DND-41 (cell line): ENCODE measurements at regions not wholly inside any gene's neighbourhood (a gene's known extent, or its start where the extent isn't known, plus 50 kb on each side); places are given as distances from the start of the nearest gene placed in this dataset.

Source experiments
- ATAC-seq: fragments of 200-7000 bp; cut with Tn5 transposase; 3 replicates; pipeline ENCODE4 v1.9.1; 2021; ENCODE audit warnings: low read depth; ENCODE audit not compliant: insufficient read depth
- DNase-seq: peaks from one replicate; pipeline ENCODE4 v3.0.0-alpha.2; 2020
- H2AFZ ChIP-seq: 2 replicates; pipeline ENCODE4 v1.6.0; 2012; ENCODE audit warnings: low read depth, low read length
- H3K27ac ChIP-seq: 2 replicates; pipeline ENCODE4 v1.5.1; 2012; ENCODE audit warnings: low read length, inconsistent platforms
- H3K27me3 ChIP-seq: fragments of 200-600 bp; sonication (generic); 2 replicates; pipeline ENCODE4 v1.6.0; 2012; ENCODE audit warnings: low read length, mild to moderate bottlenecking, inconsistent platforms; ENCODE audit not compliant: insufficient read depth, poor library complexity
- H3K36me3 ChIP-seq: 2 replicates; pipeline ENCODE4 v1.5.1; 2012; ENCODE audit warnings: low read length, inconsistent platforms; ENCODE audit not compliant: insufficient read depth
- H3K4me1 ChIP-seq: 2 replicates; pipeline ENCODE4 v1.5.1; 2012; ENCODE audit warnings: mild to moderate bottlenecking, low read length; ENCODE audit not compliant: insufficient read depth
- H3K4me2 ChIP-seq: 2 replicates; pipeline ENCODE4 v1.6.0; 2012; ENCODE audit warnings: mild to moderate bottlenecking, moderate library complexity, low read length, inconsistent platforms; ENCODE audit not compliant: insufficient read depth
- H3K4me3 ChIP-seq, 2 experiments: fragments of 200-600 bp in 1 of 2; shearing (Covaris generic) in 1 of 2; 2 replicates each; pipeline ENCODE4 v1.5.1; 2012 to 2016; ENCODE audit warnings: inconsistent platforms in 2 of 2, low read length in 2 of 2, mild to moderate bottlenecking in 2 of 2, low read depth in 1 of 2, moderate library complexity in 1 of 2
- H3K79me2 ChIP-seq: 2 replicates; pipeline ENCODE4 v1.6.0; 2012; ENCODE audit warnings: low read length, inconsistent platforms; ENCODE audit not compliant: insufficient read depth
- H3K9ac ChIP-seq: 2 replicates; pipeline ENCODE4 v1.6.0; 2012; ENCODE audit warnings: low read depth, mild to moderate bottlenecking, inconsistent platforms, low read length, moderate library complexity
- H3K9me3 ChIP-seq: 2 replicates; pipeline ENCODE4 v1.5.1; 2012; ENCODE audit warnings: low read length, moderate library complexity, mild to moderate bottlenecking, inconsistent platforms; ENCODE audit not compliant: insufficient read depth, severe bottlenecking
- H4K20me1 ChIP-seq: 2 replicates; pipeline ENCODE4 v1.6.0; 2012; ENCODE audit warnings: low read length; ENCODE audit not compliant: insufficient read depth
- CTCF ChIP-seq: IDR thresholded peaks from 2 replicates; pipeline ENCODE4 v1.5.1; 2012; ENCODE audit warnings: borderline replicate concordance, low read length, moderate library complexity, mild to moderate bottlenecking; ENCODE audit not compliant: poor library complexity, severe bottlenecking; ENCODE audit errors: extremely low read depth
- EZH2 ChIP-seq: IDR thresholded peaks from 3 replicates; pipeline ENCODE4 v1.6.1; 2012; ENCODE audit warnings: borderline replicate concordance, low read depth, mild to moderate bottlenecking, moderate library complexity, low read length, inconsistent platforms; ENCODE audit not compliant: severe bottlenecking

- no peak for DNase-seq
- H3K27ac ChIP-seq: no peak overlapping the region
Observed at GRCh38 chr13:64528838-64529237, 2701.3 kb downstream of the PCDH9 start.

GRCh38 chr13:64527561-64527960 lies 2702.6 kb downstream of the PCDH9 start:
- Histone ChIP-seq H3K9ac (no peak overlapping the region), H2AFZ (no peak overlapping the region), H3K4me2 (no peak overlapping the region), H3K79me2 (no peaks in the 10 kb centered on the region), H3K27ac (no peak overlapping the region), H4K20me1 (no peaks in the 10 kb centered on the region), H3K9me3 (peaks cover 1% of the 10 kb centered on the region), H3K36me3 (no peaks in the 10 kb centered on the region), H3K4me1 (no peaks in the 10 kb centered on the region), H3K4me3 (no peak overlapping the region), H3K27me3 (no peaks in the 10 kb centered on the region)
- ATAC-seq (no peak), DNase-seq (no peak)
- TF ChIP-seq EZH2 (no peak), CTCF (no peak)

More at GRCh38 chr13:64528838-64529237, 2701.3 kb downstream of the PCDH9 start:
- no peak for ATAC-seq
- Histone ChIP-seq H3K4me2 (no peak overlapping the region), H3K9me3 (no peaks in the 10 kb centered on the region), H3K4me3 (no peak overlapping the region), H2AFZ (no peak overlapping the region), H4K20me1 (no peaks in the 10 kb centered on the region), H3K79me2 (no peaks in the 10 kb centered on the region), H3K27me3 (no peaks in the 10 kb centered on the region), H3K36me3 (no peaks in the 10 kb centered on the region), H3K4me1 (no peaks in the 10 kb centered on the region), H3K9ac (no peak overlapping the region)
- TF ChIP-seq CTCF (no peak), EZH2 (no peak)

GRCh38 chr13:64525687-64526086 lies 2704.4 kb downstream of the PCDH9 start:
- H3K27ac ChIP-seq: no peak overlapping the region
- DNase-seq (no peak), ATAC-seq (no peak)
- no peak overlapping the region for H3K4me3 ChIP-seq
- H3K9me3 ChIP-seq: peaks cover 4% of the 10 kb centered on the region
- H3K36me3 ChIP-seq: no peaks in the 10 kb centered on the region
- no peaks in the 10 kb centered on the region for H3K27me3 ChIP-seq
- H3K4me2 ChIP-seq: no peak overlapping the region
- no peaks in the 10 kb centered on the region for H3K4me1 ChIP-seq
- no peak overlapping the region for H3K9ac ChIP-seq
- H3K79me2 ChIP-seq: no peaks in the 10 kb centered on the region
- no peaks in the 10 kb centered on the region for H4K20me1 ChIP-seq
- no peak overlapping the region for H2AFZ ChIP-seq
- TF ChIP-seq CTCF (no peak), EZH2 (no peak)

- no peaks in the 10 kb centered on the region for H3K36me3 ChIP-seq
- H3K4me2 ChIP-seq: no peak overlapping the region
- no peaks in the 10 kb centered on the region for H4K20me1 ChIP-seq
- ATAC-seq (no peak), DNase-seq (no peak)
- H3K79me2 ChIP-seq: no peaks in the 10 kb centered on the region
- H3K27ac ChIP-seq: no peak overlapping the region
- H3K9me3 ChIP-seq: no peaks in the 10 kb centered on the region
- H3K4me3 ChIP-seq: no peak overlapping the region
- H3K27me3 ChIP-seq: no peaks in the 10 kb centered on the region
- no peak for TF ChIP-seq CTCF
- no peak for TF ChIP-seq EZH2
- H3K4me1 ChIP-seq: no peaks in the 10 kb centered on the region
- no peak overlapping the region for H2AFZ ChIP-seq
- no peak overlapping the region for H3K9ac ChIP-seq
Observed at GRCh38 chr13:64510747-64511146, 2719.4 kb downstream of the PCDH9 start.
